Gastrocnemius medialis (tissue), 4 donors: ENCODE measurements at regions not wholly inside any gene's neighbourhood (a gene's known extent, or its start where the extent isn't known, plus 50 kb on each side); places are given as distances from the start of the nearest gene placed in this dataset.

ENCODE experiments used
- POLR2A ChIP-seq, 2 donors: fragments of 450-650 bp; IDR thresholded peaks; one replicate each; pipeline ENCODE4 v1.6.1; 2017; ENCODE audit warnings: antibody characterized with exemption in 2 of 2, mild to moderate bottlenecking in 2 of 2, moderate library complexity in 2 of 2
- TF ChIP-seq, protein P1 (sequence below), 5 experiments: fragments of 450-650 bp in 3 of 5; fragments of 200-600 bp in 2 of 5; sonication (generic) in 2 of 5; IDR thresholded peaks in 4 of 5; conservative IDR thresholded peaks in 1 of 5; 1 replicate in 4 of 5; 2 replicates in 1 of 5; pipeline ENCODE4 v1.5.1; 2016 to 2019; ENCODE audit warnings: antibody characterized with exemption in 5 of 5, mild to moderate bottlenecking in 3 of 5, moderate library complexity in 3 of 5

GRCh38 chr2:175865716-175866115, 136.4 kb downstream of the LNPK start:
- TF ChIP-seq, protein P1, sequence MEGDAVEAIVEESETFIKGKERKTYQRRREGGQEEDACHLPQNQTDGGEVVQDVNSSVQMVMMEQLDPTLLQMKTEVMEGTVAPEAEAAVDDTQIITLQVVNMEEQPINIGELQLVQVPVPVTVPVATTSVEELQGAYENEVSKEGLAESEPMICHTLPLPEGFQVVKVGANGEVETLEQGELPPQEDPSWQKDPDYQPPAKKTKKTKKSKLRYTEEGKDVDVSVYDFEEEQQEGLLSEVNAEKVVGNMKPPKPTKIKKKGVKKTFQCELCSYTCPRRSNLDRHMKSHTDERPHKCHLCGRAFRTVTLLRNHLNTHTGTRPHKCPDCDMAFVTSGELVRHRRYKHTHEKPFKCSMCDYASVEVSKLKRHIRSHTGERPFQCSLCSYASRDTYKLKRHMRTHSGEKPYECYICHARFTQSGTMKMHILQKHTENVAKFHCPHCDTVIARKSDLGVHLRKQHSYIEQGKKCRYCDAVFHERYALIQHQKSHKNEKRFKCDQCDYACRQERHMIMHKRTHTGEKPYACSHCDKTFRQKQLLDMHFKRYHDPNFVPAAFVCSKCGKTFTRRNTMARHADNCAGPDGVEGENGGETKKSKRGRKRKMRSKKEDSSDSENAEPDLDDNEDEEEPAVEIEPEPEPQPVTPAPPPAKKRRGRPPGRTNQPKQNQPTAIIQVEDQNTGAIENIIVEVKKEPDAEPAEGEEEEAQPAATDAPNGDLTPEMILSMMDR (IDR thresholded peaks at IDR 0.05 in 4 of 5, conservative IDR thresholded peaks at IDR 0.05 in 1 of 5): no peak
- TF ChIP-seq POLR2A (IDR thresholded peaks at IDR 0.05): no peak
